ENCODE measurements at regions not wholly inside any gene's neighbourhood (a gene's known extent, or its start where the extent isn't known, plus 50 kb on each side); places are given as distances from the start of the nearest gene placed in this dataset.

GRCh38 chr4:13289391-13289790, 194.7 kb downstream of the RAB28 start:
- TF ChIP-seq CTCF (IDR thresholded peaks at IDR 0.05) = no peak
- TF ChIP-seq POLR2A (IDR thresholded peaks at IDR 0.05) = no peak
- TF ChIP-seq POLR2AphosphoS5 (IDR thresholded peaks at IDR 0.05) = no peak
